Activated T-helper 2 cell treated with anti-CD3 and anti-CD28 coated beads, Interferon-gamma antibody, Interleukin-2, Interleukin-4, amounts not matched to agents 10 μg/mL and 5 μg/mL and 100 μg/mL, durations not matched to agents 14 hours and 24 hours and 36 hours (primary cell): ENCODE measurements at regions not wholly inside any gene's neighbourhood (a gene's known extent, or its start where the extent isn't known, plus 50 kb on each side); places are given as distances from the start of the nearest gene placed in this dataset.

Experiments used
- DNase-seq: peaks from one replicate; pipeline ENCODE4 v3.0.0; 2021; ENCODE audit warnings: low spot score
- H3K27ac Mint-ChIP-seq: one replicate; pipeline ENCODE4 v1.8.0; 2021; ENCODE audit warnings: mixed read lengths
- H3K27me3 Mint-ChIP-seq: one replicate; pipeline ENCODE4 v1.8.0; 2021; ENCODE audit warnings: low read depth, mixed read lengths
- H3K36me3 Mint-ChIP-seq: one replicate; pipeline ENCODE4 v1.8.0; 2021; ENCODE audit warnings: low read depth, mixed read lengths
- H3K4me1 Mint-ChIP-seq: one replicate; pipeline ENCODE4 v1.8.0; 2021; ENCODE audit warnings: low read depth, mixed read lengths
- H3K4me3 Mint-ChIP-seq: one replicate; pipeline ENCODE4 v1.8.0; 2021; ENCODE audit warnings: low read depth, mild to moderate bottlenecking, moderate library complexity, mixed read lengths
- H3K9me3 Mint-ChIP-seq: one replicate; pipeline ENCODE4 v1.8.0; 2021; ENCODE audit warnings: mixed read lengths
- intact Hi-C: fragments of 100-400 bp; cut with micrococcal nuclease; formaldehyde crosslinking; loops from one replicate; pipeline ENCODE4 v1.15.1; 2023

GRCh38 chr13:40095695-40096356 lies 440.4 kb downstream of the COG6 start:
- Mint-ChIP-seq H3K9me3 (peaks cover 22% of the 10 kb centered on the region), H3K36me3 (peaks cover 18% of the 10 kb centered on the region), H3K4me3 (no peak overlapping the region), H3K4me1 (peaks cover 13% of the 10 kb centered on the region), H3K27me3 (peaks cover 2% of the 10 kb centered on the region), H3K27ac (no peak overlapping the region)
- no peak for DNase-seq
- intact Hi-C loops, result no loop called here

DNA sequence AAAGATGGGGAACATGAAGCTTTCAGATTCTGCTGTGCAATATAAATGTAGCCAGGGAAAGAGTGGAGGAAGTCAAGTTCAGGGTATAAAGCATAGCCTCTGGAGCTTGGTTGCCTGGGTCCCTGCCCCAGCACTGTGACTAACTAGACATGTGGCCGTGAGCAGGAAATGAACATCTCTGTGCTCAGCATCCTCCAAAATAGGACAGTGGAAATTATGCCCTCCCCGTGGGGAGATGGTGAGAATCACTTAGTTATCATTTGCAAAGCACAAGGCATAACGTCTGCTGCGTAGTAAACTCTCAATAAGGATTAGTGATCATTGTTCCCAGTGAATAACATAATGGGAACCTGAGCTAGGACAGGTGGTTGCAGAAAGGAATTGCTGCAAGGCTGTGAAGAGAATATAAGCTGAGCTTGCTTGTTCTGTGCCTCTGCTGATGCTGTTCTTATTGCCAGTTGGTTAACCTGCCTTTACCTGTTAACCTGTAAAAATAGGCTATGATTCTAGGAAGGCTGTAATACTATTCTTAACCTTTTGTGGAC lies 441.0 kb downstream of the COG6 start:
- H3K27ac Mint-ChIP-seq, result no peak overlapping the region
- intact Hi-C loops, result no loop called here
- peaks cover 26% of the 10 kb centered on the region for H3K9me3 Mint-ChIP-seq
- peaks cover 18% of the 10 kb centered on the region for H3K4me1 Mint-ChIP-seq
- no peak for DNase-seq
- no peaks in the 10 kb centered on the region for H3K27me3 Mint-ChIP-seq
- H3K4me3 Mint-ChIP-seq, result no peak overlapping the region
- peaks cover 18% of the 10 kb centered on the region for H3K36me3 Mint-ChIP-seq

- H3K36me3 Mint-ChIP-seq, result peaks cover 18% of the 10 kb centered on the region
Measured at GRCh38 chr13:40098246-40098645, 442.8 kb downstream of the COG6 start.

GRCh38 chr13:40101708-40102359 lies 446.4 kb downstream of the COG6 start:
- no peaks in the 10 kb centered on the region for H3K27me3 Mint-ChIP-seq
- H3K4me3 Mint-ChIP-seq, result peak overlapping the region; percentile 15
- H3K4me1 Mint-ChIP-seq, result peaks cover 47% of the 10 kb centered on the region
- H3K36me3 Mint-ChIP-seq, result peaks cover 18% of the 10 kb centered on the region
- intact Hi-C loops, result loop anchor here (1.0 to 10.0 kb wide), 17 partner anchors 31 to 683 kb away; partner anchors contain the start of gene SLC25A15
- H3K27ac Mint-ChIP-seq, result peak overlapping the region; percentile 96
- DNase-seq, result no peak
- H3K9me3 Mint-ChIP-seq, result peaks cover 26% of the 10 kb centered on the region

More at GRCh38 chr13:40098246-40098645, 442.8 kb downstream of the COG6 start:
- no peak for DNase-seq
- Mint-ChIP-seq H3K4me3 (no peak overlapping the region), H3K27ac (no peak overlapping the region), H3K4me1 (peaks cover 36% of the 10 kb centered on the region), H3K9me3 (peaks cover 26% of the 10 kb centered on the region), H3K27me3 (no peaks in the 10 kb centered on the region)
- intact Hi-C loops, result no loop called here

GRCh38 chr13:40102360-40102727 lies 446.9 kb downstream of the COG6 start:
- peaks cover 16% of the 10 kb centered on the region for H3K36me3 Mint-ChIP-seq
- intact Hi-C loops, result loop anchor here (1.0 to 10.0 kb wide), 17 partner anchors 30 to 682 kb away; partner anchors contain the start of gene SLC25A15
- H3K4me1 Mint-ChIP-seq, result peaks cover 49% of the 10 kb centered on the region

DNA sequence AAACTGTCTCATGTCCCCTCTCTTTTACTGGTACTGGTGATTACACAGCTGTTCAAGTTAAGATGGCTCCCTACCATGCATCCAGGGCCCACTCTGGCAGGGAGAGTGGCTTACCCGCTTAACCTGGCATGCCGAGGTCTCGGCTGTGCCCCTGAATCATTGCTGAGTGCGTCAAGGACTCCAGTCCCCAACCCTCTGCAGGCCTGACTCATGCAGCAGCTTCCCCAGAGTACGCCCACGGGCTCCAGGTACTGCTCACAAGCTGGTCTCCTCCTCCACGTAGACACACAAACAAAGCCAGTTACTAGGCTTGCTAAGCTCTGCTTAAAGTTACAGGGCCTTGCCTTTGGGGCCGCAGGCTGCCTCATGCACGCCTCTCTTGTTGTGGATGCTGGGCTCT lies 447.4 kb downstream of the COG6 start:
- Mint-ChIP-seq H3K27me3 (no peaks in the 10 kb centered on the region), H3K4me3 (peak overlapping the region; percentile 60), H3K9me3 (peaks cover 20% of the 10 kb centered on the region), H3K4me1 (peaks cover 47% of the 10 kb centered on the region), H3K36me3 (peaks cover 13% of the 10 kb centered on the region), H3K27ac (peak overlapping the region; percentile 96)
- intact Hi-C loops, result loop anchor here (1.0 to 10.0 kb wide), 17 partner anchors 30 to 682 kb away; partner anchors contain the start of gene SLC25A15
- no peak for DNase-seq

More at GRCh38 chr13:40102360-40102727, 446.9 kb downstream of the COG6 start:
- DNase-seq, result no peak
- peak overlapping the region; percentile 15 for H3K4me3 Mint-ChIP-seq
- peaks cover 26% of the 10 kb centered on the region for H3K9me3 Mint-ChIP-seq
- no peaks in the 10 kb centered on the region for H3K27me3 Mint-ChIP-seq
- peak overlapping the region; percentile 96 for H3K27ac Mint-ChIP-seq

GRCh38 chr13:40103864-40104263 lies 448.4 kb downstream of the COG6 start:
- Mint-ChIP-seq H3K9me3 (peaks cover 14% of the 10 kb centered on the region), H3K4me1 (peaks cover 49% of the 10 kb centered on the region), H3K4me3 (no peak overlapping the region), H3K27ac (no peak overlapping the region), H3K27me3 (no peaks in the 10 kb centered on the region), H3K36me3 (peaks cover 7% of the 10 kb centered on the region)
- no peak for DNase-seq
- intact Hi-C loops, result loop anchor here (2.0 to 10.0 kb wide), 11 partner anchors 29 to 681 kb away; partner anchors contain the start of gene SLC25A15

DNA sequence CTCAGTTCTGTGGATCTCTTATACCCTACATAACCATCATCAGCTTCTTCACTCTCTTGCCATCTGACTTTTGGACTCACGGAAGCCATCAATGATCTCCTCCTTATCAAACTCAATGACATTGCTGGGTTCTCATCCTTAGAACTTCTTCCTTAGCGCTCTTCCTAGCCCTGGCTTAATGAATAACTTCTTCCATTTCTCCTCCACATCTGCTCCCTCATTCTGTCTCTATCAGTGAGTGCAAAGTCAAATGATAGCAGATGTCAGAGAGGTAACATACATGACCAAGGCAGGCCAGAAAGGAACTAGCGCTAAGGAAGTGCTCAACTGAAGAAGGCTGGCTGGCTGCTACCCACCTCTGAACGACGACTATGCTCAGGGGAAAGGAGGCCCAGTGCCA lies 449.8 kb downstream of the COG6 start:
- H3K4me1 Mint-ChIP-seq, result peaks cover 60% of the 10 kb centered on the region
- intact Hi-C loops, result loop anchor here (10.0 kb wide), 2 partner anchors 420 to 680 kb away; partner anchors contain the start of gene SLC25A15
- DNase-seq, result no peak
- no peak overlapping the region for H3K27ac Mint-ChIP-seq
- H3K36me3 Mint-ChIP-seq, result peaks cover 2% of the 10 kb centered on the region
- peaks cover 11% of the 10 kb centered on the region for H3K9me3 Mint-ChIP-seq
- H3K4me3 Mint-ChIP-seq, result no peak overlapping the region
- no peaks in the 10 kb centered on the region for H3K27me3 Mint-ChIP-seq

- no peak overlapping the region for H3K4me3 Mint-ChIP-seq
- peaks cover 4% of the 10 kb centered on the region for H3K27me3 Mint-ChIP-seq
- H3K27ac Mint-ChIP-seq, result peak overlapping the region; percentile 13
- peaks cover 26% of the 10 kb centered on the region for H3K4me1 Mint-ChIP-seq
- no peaks in the 10 kb centered on the region for H3K36me3 Mint-ChIP-seq
- H3K9me3 Mint-ChIP-seq, result peaks cover 4% of the 10 kb centered on the region
- intact Hi-C loops, result loop anchor here (1.0 to 10.0 kb wide), 4 partner anchors 83 to 675 kb away; partner anchors contain the start of gene SLC25A15
- DNase-seq, result no peak
Measured at GRCh38 chr13:40109351-40109844, 453.9 kb downstream of the COG6 start.

DNA sequence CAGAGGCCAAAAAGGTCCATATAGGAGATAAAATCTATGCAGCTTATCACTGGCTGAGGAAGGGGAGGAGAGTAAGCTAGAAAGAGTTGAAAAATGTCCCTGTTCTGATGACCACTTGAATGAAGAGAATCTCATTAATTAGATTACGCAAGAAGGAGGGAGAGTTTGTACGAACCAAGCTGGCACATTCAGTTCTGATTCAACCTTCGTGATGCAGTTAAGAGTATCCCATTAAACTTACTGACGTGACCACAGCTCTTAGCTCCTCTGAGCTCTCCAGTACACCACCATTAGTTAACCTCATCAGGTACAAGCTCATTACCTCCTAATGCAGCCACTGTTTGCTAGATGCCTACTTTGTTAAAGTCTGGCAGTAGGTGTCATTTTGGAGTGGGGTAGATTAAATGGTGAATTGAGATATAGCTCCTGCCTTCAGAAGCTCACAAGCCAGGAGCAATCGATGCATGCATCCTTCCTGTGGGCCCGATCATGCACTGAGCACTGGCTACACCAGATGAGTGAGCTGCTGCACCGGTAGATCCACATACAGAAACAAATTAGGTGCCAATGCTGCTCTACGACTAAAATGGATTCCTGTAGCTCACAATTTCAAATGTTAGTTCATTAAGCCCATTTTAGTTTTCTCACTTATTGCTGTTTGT lies 458.3 kb downstream of the COG6 start:
- Mint-ChIP-seq H3K4me3 (no peak overlapping the region), H3K27ac (no peak overlapping the region), H3K27me3 (peaks cover 4% of the 10 kb centered on the region), H3K9me3 (peaks cover 4% of the 10 kb centered on the region), H3K36me3 (peaks cover 4% of the 10 kb centered on the region), H3K4me1 (peaks cover 35% of the 10 kb centered on the region)
- intact Hi-C loops, result no loop called here
- DNase-seq, result no peak

- H3K27ac Mint-ChIP-seq, result no peak overlapping the region
- peaks cover 28% of the 10 kb centered on the region for H3K4me1 Mint-ChIP-seq
- DNase-seq, result no peak
- H3K36me3 Mint-ChIP-seq, result peaks cover 4% of the 10 kb centered on the region
- peaks cover 4% of the 10 kb centered on the region for H3K27me3 Mint-ChIP-seq
- no peak overlapping the region for H3K4me3 Mint-ChIP-seq
- intact Hi-C loops, result no loop called here
- peaks cover 6% of the 10 kb centered on the region for H3K9me3 Mint-ChIP-seq
Measured at GRCh38 chr13:40114305-40114896, 458.9 kb downstream of the COG6 start.

GRCh38 chr13:40115426-40115825 lies 460.0 kb downstream of the COG6 start:
- intact Hi-C loops, result no loop called here
- no peak overlapping the region for H3K4me3 Mint-ChIP-seq

More at GRCh38 chr13:40115426-40115825, 460.0 kb downstream of the COG6 start:
- peaks cover 4% of the 10 kb centered on the region for H3K36me3 Mint-ChIP-seq
- H3K4me1 Mint-ChIP-seq, result peaks cover 23% of the 10 kb centered on the region
- H3K27me3 Mint-ChIP-seq, result peaks cover 4% of the 10 kb centered on the region
- peak overlapping the region; percentile 90 for H3K27ac Mint-ChIP-seq
- H3K9me3 Mint-ChIP-seq, result peaks cover 9% of the 10 kb centered on the region
- no peak for DNase-seq
